IMR-90 (cell line): ENCODE measurements at regions not wholly inside any gene's neighbourhood (a gene's known extent, or its start where the extent isn't known, plus 50 kb on each side); places are given as distances from the start of the nearest gene placed in this dataset.

Source experiments
- ATAC-seq: fragments of 200-7000 bp; cut with Tn5 transposase; 2 replicates; pipeline ENCODE4 v1.9.1; 2020; ENCODE audit warnings: low read depth, mild to moderate bottlenecking, moderate library complexity
- BruUV-seq: library from RNA; stranded (reverse); fragments of 400-500 nt; replicated peaks from 2 replicates; lab custom pipeline; 2021; lab: Mats Ljungman, UMichigan
- CTCF ChIA-PET: fragments of 300-600 bp; formaldehyde crosslinking; extraction: SDS; loops from one replicate; lab custom pipeline; 2021; ENCODE audit warnings: antibody characterized with exemption; lab: Yijun Ruan, JAX
- POLR2A ChIA-PET: fragments of 300-600 bp; sonication (Branson Sonifier 250); formaldehyde crosslinking; loops from one replicate; lab custom pipeline; 2022; ENCODE audit warnings: antibody characterized with exemption; ENCODE audit not compliant: unreplicated experiment; lab: Charles Lee
- DNase-seq: peaks from one replicate; pipeline ENCODE4 v3.0.0; 2013
- H2AFZ ChIP-seq: replicated peaks from 2 replicates; pipeline ENCODE3; 2013; ENCODE audit warnings: low read length, mild to moderate bottlenecking; ENCODE audit not compliant: poor library complexity
- H2AK5ac ChIP-seq: 2 replicates; pipeline ENCODE4 v1.6.1; 2013; ENCODE audit warnings: low read depth, low read length, inconsistent platforms
- H2AK9ac ChIP-seq: replicated peaks from 2 replicates; pipeline ENCODE3; 2013; ENCODE audit warnings: mild to moderate bottlenecking, low read depth, low read length, moderate library complexity; ENCODE audit not compliant: poor library complexity
- H2BK120ac ChIP-seq: 2 replicates; pipeline ENCODE4 v1.6.1; 2013; ENCODE audit warnings: low read depth, low read length, inconsistent platforms
- H2BK15ac ChIP-seq: 3 replicates; pipeline ENCODE4 v1.6.1; 2013; ENCODE audit warnings: low read depth, low read length, inconsistent platforms
- H2BK20ac ChIP-seq: 2 replicates; pipeline ENCODE4 v1.6.1; 2013; ENCODE audit warnings: low read depth, mild to moderate bottlenecking, inconsistent platforms, low read length, moderate library complexity
- H2BK5ac ChIP-seq: 2 replicates; pipeline ENCODE4 v1.6.1; 2013; ENCODE audit warnings: mild to moderate bottlenecking, low read depth, low read length, inconsistent platforms; ENCODE audit not compliant: poor library complexity, severe bottlenecking
- H3K14ac ChIP-seq: replicated peaks from 2 replicates; pipeline ENCODE4 v1.6.1; 2013; ENCODE audit warnings: low read depth, low read length, inconsistent platforms
- H3K18ac ChIP-seq: 2 replicates; pipeline ENCODE4 v1.6.1; 2013; ENCODE audit warnings: low read depth, low read length, control low read depth
- H3K23ac ChIP-seq: 2 replicates; pipeline ENCODE4 v1.6.1; 2013; ENCODE audit warnings: low read depth, low read length, inconsistent platforms
- H3K27ac ChIP-seq: 2 replicates; pipeline ENCODE4 v1.5.1; 2013; ENCODE audit warnings: mild to moderate bottlenecking, control low read depth, low read length; ENCODE audit not compliant: insufficient read depth
- H3K27me3 ChIP-seq: 2 replicates; pipeline ENCODE4 v1.6.1; 2013; ENCODE audit warnings: low read length; ENCODE audit not compliant: control insufficient read depth, insufficient read depth
- H3K36me3 ChIP-seq: 2 replicates; pipeline ENCODE4 v1.6.1; 2013; ENCODE audit warnings: low read length, mixed read lengths; ENCODE audit not compliant: control insufficient read depth, insufficient read depth
- H3K4ac ChIP-seq: 2 replicates; pipeline ENCODE4 v1.6.1; 2013; ENCODE audit warnings: low read depth, low read length, inconsistent platforms
- H3K4me1 ChIP-seq: 2 replicates; pipeline ENCODE4 v1.6.1; 2013; ENCODE audit warnings: low read length, mixed read lengths; ENCODE audit not compliant: control insufficient read depth, insufficient read depth
- H3K4me2 ChIP-seq: 2 replicates; pipeline ENCODE4 v1.6.1; 2013; ENCODE audit warnings: low read depth, mild to moderate bottlenecking, control low read depth, low read length, moderate library complexity
- H3K4me3 ChIP-seq: 2 replicates; pipeline ENCODE4 v1.5.1; 2013; ENCODE audit warnings: low read depth, mild to moderate bottlenecking, control low read depth, low read length, moderate library complexity; ENCODE audit not compliant: insufficient read depth
- H3K56ac ChIP-seq: 2 replicates; pipeline ENCODE4 v1.6.1; 2013; ENCODE audit warnings: low read length, inconsistent platforms; ENCODE audit not compliant: insufficient read depth; ENCODE audit errors: extremely low read depth
- H3K79me1 ChIP-seq, 2 experiments: 2 replicates each; pipeline ENCODE4 v1.6.1; 2013; ENCODE audit warnings: low read length in 2 of 2, inconsistent platforms in 1 of 2, low read depth in 1 of 2
- H3K9ac ChIP-seq: 2 replicates; pipeline ENCODE4 v1.6.1; 2013; ENCODE audit warnings: low read depth, low read length, control low read depth
- H3K9me1 ChIP-seq: 2 replicates; pipeline ENCODE4 v1.6.1; 2013; ENCODE audit warnings: low read length, inconsistent platforms; ENCODE audit not compliant: insufficient read depth
- H3K9me3 ChIP-seq: 2 replicates; pipeline ENCODE4 v1.6.1; 2013; ENCODE audit warnings: low read length; ENCODE audit not compliant: control insufficient read depth, insufficient read depth
- H4K20me1 ChIP-seq: 2 replicates; pipeline ENCODE4 v1.6.1; 2013; ENCODE audit warnings: low read length, inconsistent platforms; ENCODE audit not compliant: insufficient read depth
- H4K5ac ChIP-seq: 2 replicates; pipeline ENCODE4 v1.6.1; 2013; ENCODE audit warnings: mild to moderate bottlenecking, low read depth, low read length, control low read depth
- H4K8ac ChIP-seq, 2 experiments: 2 replicates each; pipeline ENCODE4 v1.6.1; 2013; ENCODE audit warnings: low read depth in 2 of 2, low read length in 2 of 2, control low read depth in 1 of 2, inconsistent platforms in 1 of 2
- H4K91ac ChIP-seq: 2 replicates; pipeline ENCODE4 v1.6.1; 2013; ENCODE audit warnings: low read depth, low read length, inconsistent platforms; ENCODE audit not compliant: insufficient read depth
- BHLHE40 ChIP-seq: fragments of 150-350 bp; IDR thresholded peaks from 2 replicates; pipeline ENCODE4 v1.6.1; 2016; ENCODE audit warnings: mild to moderate bottlenecking, low read depth, low read length
- CEBPB ChIP-seq: IDR thresholded peaks from 2 replicates; pipeline ENCODE4 v1.6.1; 2012; ENCODE audit warnings: low read depth, low read length, improper control_type of control experiment
- CTCF ChIP-seq: conservative IDR thresholded peaks from 2 replicates; pipeline ENCODE4 v1.5.1; 2012; ENCODE audit warnings: mild to moderate bottlenecking, low read depth, low read length, improper control_type of control experiment
- ELK1 ChIP-seq: fragments of 150-350 bp; IDR thresholded peaks from 2 replicates; pipeline ENCODE4 v1.6.1; 2016; ENCODE audit warnings: low read depth, mild to moderate bottlenecking, low read length, moderate library complexity, borderline replicate concordance
- FOS ChIP-seq: fragments of 150-350 bp; IDR thresholded peaks from 2 replicates; pipeline ENCODE4 v1.6.1; 2016; ENCODE audit warnings: low read depth, low read length
- MAFK ChIP-seq: IDR thresholded peaks from 2 replicates; pipeline ENCODE4 v1.6.1; 2012; ENCODE audit warnings: low read depth, low read length, improper control_type of control experiment
- RAD21 ChIP-seq: IDR thresholded peaks from 2 replicates; pipeline ENCODE4 v1.6.1; 2012; ENCODE audit warnings: low read length, improper control_type of control experiment
- RCOR1 ChIP-seq: IDR thresholded peaks from 2 replicates; pipeline ENCODE4 v1.6.1; 2012; ENCODE audit warnings: mild to moderate bottlenecking, low read length, improper control_type of control experiment; ENCODE audit not compliant: insufficient replicate concordance
- WGBS, 2 experiments: methylation state at CpG; one replicate each; pipeline versions ENCODE4 v1.1.5 to v1.1.7; 2013; ENCODE audit warnings: missing lambda C conversion rate in 2 of 2; ENCODE audit not compliant: insufficient read length in 1 of 2; ENCODE audit errors: extremely low coverage in 2 of 2; 5-methylcytosine and 5-hydroxymethylcytosine counted together
- dilution Hi-C: fragments of 300-500 bp; cut with HindIII; formaldehyde crosslinking; loops from one replicate; pipeline ENCODE4 v1.14.3; 2018; ENCODE audit warnings: low sequenced_read_pairs; ENCODE audit not compliant: unreplicated experiment
- in situ Hi-C: fragments of 300-500 bp; cut with MboI; formaldehyde crosslinking; loops from 3 replicates; pipeline ENCODE4 v1.14.3; 2019; ENCODE audit warnings: low sequenced_read_pairs, inconsistent platforms, mixed read lengths
- intact Hi-C: fragments of 100-400 bp; cut with micrococcal nuclease; formaldehyde crosslinking; loops from 2 replicates; pipeline ENCODE4 v1.10.0; 2022

- intact Hi-C loops: no loop called here
- Histone ChIP-seq H4K91ac (no peak overlapping the region), H3K27me3 (no peaks in the 10 kb centered on the region), H2BK5ac (peak overlapping the region; percentile 64), H4K20me1 (no peaks in the 10 kb centered on the region), H3K4me3 (no peak overlapping the region), H3K4me2 (no peak overlapping the region), H2BK20ac (no peak overlapping the region), H4K8ac (no peak overlapping the region), H3K36me3 (no peaks in the 10 kb centered on the region), H3K4ac (peak overlapping the region; percentile 11; the same call in 1 of the 2 replicates), H3K27ac (no peak overlapping the region), H3K18ac (no peak overlapping the region), H2AFZ (peak overlapping the region; percentile 68), H3K4me1 (peaks cover 12% of the 10 kb centered on the region), H3K9me1 (peaks cover 5% of the 10 kb centered on the region), H2AK9ac (no peak overlapping the region), H3K79me1 (no peaks in the 10 kb centered on the region), H3K23ac (no peak overlapping the region), H3K9me3 (no peaks in the 10 kb centered on the region), H2AK5ac (peak overlapping the region; percentile 86; the same call in 1 of the 2 replicates), H3K14ac (no peak overlapping the region), H4K5ac (no peak overlapping the region), H2BK15ac (no peak overlapping the region; the same call in 2 of the 3 replicates), H3K9ac (no peak overlapping the region), H2BK120ac (no peak overlapping the region), H3K56ac (no peak overlapping the region)
- ChIA-PET POLR2A (interaction anchor here (0.7 kb wide), 1 partner anchor 9 kb away, joined by 30 read pairs; no protein-coding TSS in a partner anchor), CTCF (interaction anchor here (0.6 to 0.9 kb wide), 2 partner anchors 65 to 353 kb away, joined by 3 to 5 read pairs; no protein-coding TSS in a partner anchor)
- WGBS, 2 experiments: 67% methylated on average over 1 of the region's 1 CpG; no CpG with 5 or more reads in 1 of the 2 experiments
- ATAC-seq (no peak), DNase-seq (no peak)
- in situ Hi-C loops: no loop called here
- dilution Hi-C loops: no loop called here
- no TSS peak for BruUV-seq
- TF ChIP-seq MAFK: no peak
- no peak for TF ChIP-seq RAD21
- TF ChIP-seq BHLHE40: no peak
- no peak for TF ChIP-seq RCOR1
- no peak for TF ChIP-seq CEBPB
- no peak for TF ChIP-seq CTCF
- no peak for TF ChIP-seq ELK1
- no peak for TF ChIP-seq FOS
These were observed 67.6 kb downstream of the RASL11A start for GRCh38 chr13:27338207-27338606.
